ENCODE measurements at regions not wholly inside any gene's neighbourhood (a gene's known extent, or its start where the extent isn't known, plus 50 kb on each side); places are given as distances from the start of the nearest gene placed in this dataset.

GRCh38 chr17:70879401-70879800 is 710.1 kb downstream of the KCNJ2 start:
- Histone ChIP-seq H3K27me3 (no peaks in the 10 kb centered on the region), H3K9me3 (no peaks in the 10 kb centered on the region), H3K4me1 (ENCODE audit: insufficient read depth) (no peaks in the 10 kb centered on the region), H3K36me3 (no peaks in the 10 kb centered on the region), H3K4me3 (no peak overlapping the region), H3K27ac (no peak overlapping the region)
- DNase-seq: no peak
- TF ChIP-seq CTCF (IDR thresholded peaks at IDR 0.05): no peak
- WGBS, 3 donors: 64 to 73% (median 68%) methylated on average over 3 of the region's 3 CpGs
- intact Hi-C loops (cut with DNase I): no loop called here

- 12 to 17% (median 13%) methylated on average over 1 of the region's 1 CpG for WGBS, 3 donors
- no peaks in the 10 kb centered on the region for H3K36me3 ChIP-seq
- H3K27me3 ChIP-seq: no peaks in the 10 kb centered on the region
- H3K4me1 ChIP-seq (ENCODE audit: insufficient read depth): no peaks in the 10 kb centered on the region
- H3K4me3 ChIP-seq: no peak overlapping the region
- H3K27ac ChIP-seq: no peak overlapping the region
- intact Hi-C loops (cut with DNase I): no loop called here
- TF ChIP-seq CTCF (IDR thresholded peaks at IDR 0.05) (no peak), EP300 (IDR thresholded peaks at IDR 0.05) (no peak), POLR2A (IDR thresholded peaks at IDR 0.05) (no peak)
- no peak for DNase-seq
- no peaks in the 10 kb centered on the region for H3K9me3 ChIP-seq
These were observed 711.8 kb downstream of the KCNJ2 start for GRCh38 chr17:70881093-70881492.

GRCh38 chr17:70882504-70882903 is 713.2 kb downstream of the KCNJ2 start:
- Histone ChIP-seq H3K4me1 (ENCODE audit: insufficient read depth) (no peaks in the 10 kb centered on the region), H3K27me3 (no peaks in the 10 kb centered on the region), H3K36me3 (no peaks in the 10 kb centered on the region), H3K9me3 (no peaks in the 10 kb centered on the region), H3K27ac (no peak overlapping the region), H3K4me3 (no peak overlapping the region)
- DNase-seq: no peak
- intact Hi-C loops (cut with DNase I): no loop called here
- TF ChIP-seq EP300 (IDR thresholded peaks at IDR 0.05) (no peak), CTCF (IDR thresholded peaks at IDR 0.05) (no peak), POLR2A (IDR thresholded peaks at IDR 0.05) (no peak)
- WGBS, 3 donors: 41 to 57% (median 44%) methylated on average over 6 of the region's 6 CpGs

- Histone ChIP-seq H3K36me3 (no peaks in the 10 kb centered on the region), H3K27me3 (no peaks in the 10 kb centered on the region), H3K4me1 (ENCODE audit: insufficient read depth) (no peaks in the 10 kb centered on the region), H3K27ac (no peak overlapping the region), H3K9me3 (no peaks in the 10 kb centered on the region), H3K4me3 (no peak overlapping the region)
- no peak for DNase-seq
- intact Hi-C loops (cut with DNase I): no loop called here
- TF ChIP-seq EP300 (IDR thresholded peaks at IDR 0.05) (no peak), CTCF (IDR thresholded peaks at IDR 0.05) (no peak), POLR2A (IDR thresholded peaks at IDR 0.05) (no peak)
- WGBS, 3 donors: 37 to 54% (median 39%) methylated on average over 2 of the region's 2 CpGs
These were observed 717.3 kb downstream of the KCNJ2 start for GRCh38 chr17:70886648-70887047.

GRCh38 chr17:70888324-70888723 is 719.0 kb downstream of the KCNJ2 start:
- no peak for DNase-seq
- H3K36me3 ChIP-seq: no peaks in the 10 kb centered on the region
- TF ChIP-seq CTCF (IDR thresholded peaks at IDR 0.05) (no peak), POLR2A (IDR thresholded peaks at IDR 0.05) (no peak), EP300 (IDR thresholded peaks at IDR 0.05) (no peak)
- H3K27ac ChIP-seq: no peak overlapping the region
- H3K4me3 ChIP-seq: no peak overlapping the region
- H3K4me1 ChIP-seq (ENCODE audit: insufficient read depth): no peaks in the 10 kb centered on the region
- no peaks in the 10 kb centered on the region for H3K27me3 ChIP-seq
- intact Hi-C loops (cut with DNase I): no loop called here
- 72 to 73% (median 73%) methylated on average over 2 of the region's 2 CpGs for WGBS, 3 donors
- H3K9me3 ChIP-seq: no peaks in the 10 kb centered on the region

Data from ovary (tissue), 7 donors.